Hepatocyte (in vitro differentiated cells): ENCODE measurements at regions not wholly inside any gene's neighbourhood (a gene's known extent, or its start where the extent isn't known, plus 50 kb on each side); places are given as distances from the start of the nearest gene placed in this dataset.

Experiments used
- DNase-seq: peaks from one replicate; pipeline ENCODE4 v3.0.0-alpha.2; 2016; ENCODE audit warnings: low spot score
- H2AFZ ChIP-seq: fragments of 200-600 bp; sonication (generic); 2 replicates; pipeline ENCODE4 v1.6.0; 2016; ENCODE audit warnings: antibody characterized with exemption, mild to moderate bottlenecking
- H3K27ac ChIP-seq: fragments of 200-600 bp; sonication (generic); 2 replicates; pipeline ENCODE4 v1.5.1; 2016; ENCODE audit warnings: mild to moderate bottlenecking
- H3K27me3 ChIP-seq: fragments of 200-600 bp; sonication (generic); 2 replicates; pipeline ENCODE4 v1.6.1; 2016
- H3K36me3 ChIP-seq: fragments of 200-600 bp; sonication (generic); replicated peaks from 2 replicates; pipeline ENCODE4 v1.5.1; 2016; ENCODE audit warnings: low read depth; ENCODE audit not compliant: insufficient read depth
- H3K4me1 ChIP-seq: fragments of 200-600 bp; sonication (generic); 2 replicates; pipeline ENCODE4 v1.5.1; 2016; ENCODE audit warnings: mild to moderate bottlenecking, moderate library complexity; ENCODE audit not compliant: insufficient read depth
- H3K4me2 ChIP-seq: fragments of 200-600 bp; sonication (generic); 2 replicates; pipeline ENCODE4 v1.6.0; 2016
- H3K4me3 ChIP-seq: fragments of 200-600 bp; sonication (generic); 2 replicates; pipeline ENCODE4 v1.5.1; 2016; ENCODE audit warnings: mild to moderate bottlenecking
- H3K79me2 ChIP-seq: fragments of 200-600 bp; sonication (generic); 2 replicates; pipeline ENCODE4 v1.6.0; 2017; ENCODE audit warnings: mild to moderate bottlenecking
- H3K9me2 ChIP-seq: fragments of 200-600 bp; sonication (generic); replicated peaks from 2 replicates; pipeline ENCODE4 v1.6.0; 2017; ENCODE audit warnings: mild to moderate bottlenecking; ENCODE audit not compliant: insufficient read depth
- H3K9me3 ChIP-seq: fragments of 200-600 bp; sonication (generic); 2 replicates; pipeline ENCODE4 v1.5.1; 2016; ENCODE audit warnings: low read depth, mild to moderate bottlenecking
- H4K20me1 ChIP-seq: fragments of 200-600 bp; sonication (generic); 2 replicates; pipeline ENCODE4 v1.6.0; 2016; ENCODE audit warnings: mild to moderate bottlenecking; ENCODE audit not compliant: insufficient read depth, poor library complexity, severe bottlenecking
- CTCF ChIP-seq: fragments of 200-600 bp; sonication (generic); IDR thresholded peaks from 2 replicates; pipeline ENCODE4 v1.5.1; 2016; ENCODE audit warnings: antibody characterized with exemption, mild to moderate bottlenecking; ENCODE audit not compliant: poor library complexity
- EZH2 ChIP-seq: fragments of 200-600 bp; sonication (generic); IDR thresholded peaks from 2 replicates; pipeline ENCODE4 v1.6.1; 2016; ENCODE audit warnings: antibody characterized with exemption, mild to moderate bottlenecking, borderline replicate concordance
- EZH2phosphoT487 ChIP-seq: fragments of 200-600 bp; sonication (generic); IDR thresholded peaks from one replicate; pipeline ENCODE4 v1.6.1; 2018; ENCODE audit warnings: antibody characterized with exemption, mild to moderate bottlenecking, low read depth, moderate library complexity; ENCODE audit not compliant: unreplicated experiment, severe bottlenecking
- WGBS: methylation state at CpG from one replicate; pipeline ENCODE4 v1.1.6; 2016; ENCODE audit warnings: low lambda C conversion rate; ENCODE audit errors: missing lambda C conversion rate; 5-methylcytosine and 5-hydroxymethylcytosine counted together

- Histone ChIP-seq H3K36me3 (no peaks in the 10 kb centered on the region), H3K9me3 (no peaks in the 10 kb centered on the region), H2AFZ (no peak overlapping the region), H3K4me1 (peaks cover 6% of the 10 kb centered on the region), H3K4me3 (no peak overlapping the region), H3K27me3 (no peaks in the 10 kb centered on the region), H4K20me1 (no peaks in the 10 kb centered on the region), H3K27ac (no peak overlapping the region), H3K79me2 (no peaks in the 10 kb centered on the region), H3K4me2 (no peak overlapping the region), H3K9me2 (no peaks in the 10 kb centered on the region)
- DNase-seq = no peak
- TF ChIP-seq EZH2 (no peak), EZH2phosphoT487 (no peak)
- 67% methylated on average over 3 of the region's 3 CpGs for WGBS
Observed at GRCh38 chrX:40880712-40881111, 145.4 kb upstream of the MED14 start.

GRCh38 chrX:40883021-40883619, 147.8 kb upstream of the MED14 start:
- no peak overlapping the region for H2AFZ ChIP-seq
- no peak overlapping the region for H3K4me3 ChIP-seq
- H3K4me1 ChIP-seq = peaks cover 5% of the 10 kb centered on the region
- H3K27me3 ChIP-seq = no peaks in the 10 kb centered on the region
- H3K36me3 ChIP-seq = no peaks in the 10 kb centered on the region
- no peak for DNase-seq
- H3K9me2 ChIP-seq = no peaks in the 10 kb centered on the region
- H4K20me1 ChIP-seq = no peaks in the 10 kb centered on the region
- no peaks in the 10 kb centered on the region for H3K79me2 ChIP-seq
- H3K4me2 ChIP-seq = no peak overlapping the region
- H3K27ac ChIP-seq = no peak overlapping the region
- WGBS = 62% methylated on average over 7 of the region's 7 CpGs
- TF ChIP-seq CTCF = no peak
- H3K9me3 ChIP-seq = no peaks in the 10 kb centered on the region

GRCh38 chrX:40885989-40886388, 150.6 kb upstream of the MED14 start:
- Histone ChIP-seq H3K9me3 (no peaks in the 10 kb centered on the region), H3K9me2 (no peaks in the 10 kb centered on the region), H2AFZ (no peak overlapping the region), H3K4me2 (no peak overlapping the region), H4K20me1 (no peaks in the 10 kb centered on the region), H3K27me3 (no peaks in the 10 kb centered on the region), H3K4me3 (no peak overlapping the region), H3K27ac (no peak overlapping the region), H3K36me3 (no peaks in the 10 kb centered on the region), H3K4me1 (no peaks in the 10 kb centered on the region), H3K79me2 (no peaks in the 10 kb centered on the region)
- DNase-seq = no peak
- TF ChIP-seq EZH2phosphoT487 (no peak), EZH2 (no peak), CTCF (no peak)
- 90% methylated on average over 4 of the region's 4 CpGs for WGBS

GRCh38 chrX:40887476-40887875, 152.1 kb upstream of the MED14 start:
- no peaks in the 10 kb centered on the region for H4K20me1 ChIP-seq
- no peaks in the 10 kb centered on the region for H3K9me2 ChIP-seq
- H3K9me3 ChIP-seq = no peaks in the 10 kb centered on the region
- no peak overlapping the region for H3K4me3 ChIP-seq
- no peak overlapping the region for H3K4me2 ChIP-seq
- no peaks in the 10 kb centered on the region for H3K36me3 ChIP-seq
- 65% methylated on average over 1 of the region's 1 CpG for WGBS
- no peak for TF ChIP-seq EZH2phosphoT487
- TF ChIP-seq CTCF = no peak
- no peak for DNase-seq
- H3K4me1 ChIP-seq = no peaks in the 10 kb centered on the region
- no peak overlapping the region for H2AFZ ChIP-seq
- no peaks in the 10 kb centered on the region for H3K27me3 ChIP-seq
- no peak overlapping the region for H3K27ac ChIP-seq
- H3K79me2 ChIP-seq = no peaks in the 10 kb centered on the region
